Uterus (tissue), 3 donors: ENCODE measurements at regions not wholly inside any gene's neighbourhood (a gene's known extent, or its start where the extent isn't known, plus 50 kb on each side); places are given as distances from the start of the nearest gene placed in this dataset.

Experiments used
- DNase-seq, 2 donors: peaks; one replicate each; pipeline ENCODE4 v3.0.0-alpha.2; 2019 to 2020
- H3K27ac ChIP-seq, 2 donors: fragments of 200-600 bp; sonication (generic); 1 replicate in 1 of 2; 2 replicates in 1 of 2; pipeline ENCODE4 v1.5.1; 2016 to 2018
- H3K27me3 ChIP-seq, 2 donors: fragments of 200-600 bp; sonication (generic); one replicate each; pipeline ENCODE4 v1.5.1; 2018 to 2019; ENCODE audit warnings: control low read depth in 1 of 2
- H3K36me3 ChIP-seq, 2 donors: fragments of 200-600 bp; sonication (generic); one replicate each; pipeline ENCODE4 v1.5.1; 2019; ENCODE audit warnings: control low read depth in 1 of 2
- H3K4me1 ChIP-seq, 2 donors: fragments of 200-600 bp; sonication (generic); one replicate each; pipeline ENCODE4 v1.5.1; 2018 to 2019; ENCODE audit warnings: control low read depth in 1 of 2
- H3K4me3 ChIP-seq, 2 donors: fragments of 200-600 bp; sonication (generic); 1 replicate in 1 of 2; 2 replicates in 1 of 2; pipeline ENCODE4 v1.5.1; 2018 to 2019; ENCODE audit warnings: mild to moderate bottlenecking in 1 of 2
- H3K9me3 ChIP-seq, 2 donors: fragments of 200-600 bp; sonication (generic); one replicate each; pipeline ENCODE4 v1.5.1; 2019; ENCODE audit warnings: control low read depth in 1 of 2
- POLR2A ChIP-seq, 2 donors: fragments of 450-650 bp; IDR thresholded peaks; one replicate each; pipeline ENCODE4 v1.6.1; 2016; ENCODE audit warnings: antibody characterized with exemption in 2 of 2, mild to moderate bottlenecking in 1 of 2, moderate library complexity in 1 of 2
- intact Hi-C: fragments of 100-400 bp; cut with DNase I; formaldehyde crosslinking; loops from one replicate; pipeline ENCODE4 v1.15.1; 2023; ENCODE audit warnings: low total_unique reads
- TF ChIP-seq, protein P1 (sequence below), 4 experiments: fragments of 200-600 bp in 2 of 4; fragments of 450-650 bp in 2 of 4; sonication (generic) in 2 of 4; IDR thresholded peaks; one replicate each; pipeline ENCODE4 v1.5.1; 2016 to 2019; ENCODE audit warnings: antibody characterized with exemption in 4 of 4, mild to moderate bottlenecking in 2 of 4, moderate library complexity in 1 of 4
- donor health status: DM: yes; HTN: yes; CAD: no.

DNA sequence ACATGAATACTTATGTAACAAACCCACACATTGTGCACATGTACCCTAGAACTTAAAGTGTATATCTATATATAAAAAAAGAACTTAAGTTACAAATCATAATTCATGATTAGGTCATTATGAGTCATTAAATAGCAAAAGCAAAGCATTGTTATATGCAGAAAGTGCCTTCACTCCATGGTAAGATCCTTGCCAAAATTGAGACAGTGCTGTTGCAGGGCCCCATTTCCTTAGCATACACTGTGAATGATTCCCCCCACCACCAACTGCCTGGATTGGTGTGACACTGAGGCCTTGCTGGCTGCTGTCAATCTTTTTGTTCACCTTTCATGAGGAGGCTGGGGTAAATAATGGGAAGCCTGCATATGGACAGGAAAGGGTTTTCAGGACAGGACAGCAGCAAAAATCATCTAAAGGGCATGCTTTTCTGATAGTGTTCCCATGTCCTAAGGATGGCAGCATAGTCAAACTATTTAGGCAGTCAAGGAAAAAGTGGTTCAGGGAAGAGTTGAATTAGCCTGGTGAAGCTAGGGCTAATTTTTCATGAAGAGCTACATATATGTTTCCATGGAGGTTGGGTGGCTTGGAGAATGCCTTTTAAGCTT is 188.2 kb upstream of the ASCC3 start:
- no peaks in the 10 kb centered on the region for H3K27me3 ChIP-seq
- H3K27ac ChIP-seq = no peak overlapping the region
- TF ChIP-seq POLR2A (IDR thresholded peaks at IDR 0.05) = no peak
- TF ChIP-seq, protein P1, sequence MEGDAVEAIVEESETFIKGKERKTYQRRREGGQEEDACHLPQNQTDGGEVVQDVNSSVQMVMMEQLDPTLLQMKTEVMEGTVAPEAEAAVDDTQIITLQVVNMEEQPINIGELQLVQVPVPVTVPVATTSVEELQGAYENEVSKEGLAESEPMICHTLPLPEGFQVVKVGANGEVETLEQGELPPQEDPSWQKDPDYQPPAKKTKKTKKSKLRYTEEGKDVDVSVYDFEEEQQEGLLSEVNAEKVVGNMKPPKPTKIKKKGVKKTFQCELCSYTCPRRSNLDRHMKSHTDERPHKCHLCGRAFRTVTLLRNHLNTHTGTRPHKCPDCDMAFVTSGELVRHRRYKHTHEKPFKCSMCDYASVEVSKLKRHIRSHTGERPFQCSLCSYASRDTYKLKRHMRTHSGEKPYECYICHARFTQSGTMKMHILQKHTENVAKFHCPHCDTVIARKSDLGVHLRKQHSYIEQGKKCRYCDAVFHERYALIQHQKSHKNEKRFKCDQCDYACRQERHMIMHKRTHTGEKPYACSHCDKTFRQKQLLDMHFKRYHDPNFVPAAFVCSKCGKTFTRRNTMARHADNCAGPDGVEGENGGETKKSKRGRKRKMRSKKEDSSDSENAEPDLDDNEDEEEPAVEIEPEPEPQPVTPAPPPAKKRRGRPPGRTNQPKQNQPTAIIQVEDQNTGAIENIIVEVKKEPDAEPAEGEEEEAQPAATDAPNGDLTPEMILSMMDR (IDR thresholded peaks at IDR 0.05) = no peak
- DNase-seq = no peak
- H3K9me3 ChIP-seq = no peaks in the 10 kb centered on the region
- H3K4me3 ChIP-seq = no peak overlapping the region
- H3K36me3 ChIP-seq = no peaks in the 10 kb centered on the region
- H3K4me1 ChIP-seq = no peaks in the 10 kb centered on the region
- intact Hi-C loops = no loop called here

DNA sequence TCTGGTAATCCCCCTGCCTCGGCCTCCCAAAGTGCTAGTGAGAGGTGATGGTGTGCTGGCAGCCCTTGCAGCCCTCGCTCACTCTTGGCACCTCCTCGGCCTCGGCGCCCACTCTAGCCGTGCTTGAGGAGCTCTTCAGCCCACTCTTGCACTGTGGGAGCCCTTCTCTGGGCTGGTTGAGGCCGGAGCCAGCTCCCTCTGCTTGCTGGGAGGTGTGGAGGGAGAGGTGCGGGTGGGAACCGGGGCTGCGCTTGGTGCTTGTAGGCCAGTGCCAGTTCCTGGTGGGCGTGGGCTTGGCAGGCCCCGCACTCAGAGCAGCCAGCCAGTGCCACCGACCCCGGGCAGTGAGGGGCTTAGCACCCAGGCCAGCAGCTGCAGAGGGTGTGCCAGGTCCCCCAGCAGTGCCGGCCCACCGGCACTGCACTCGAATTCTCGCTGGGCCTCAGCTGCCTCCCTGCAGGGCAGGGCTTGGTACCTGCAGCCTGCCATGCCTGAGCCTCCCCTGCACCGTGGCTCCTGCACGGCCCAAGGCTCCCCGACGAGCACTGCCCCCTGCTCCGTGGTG is 189.0 kb upstream of the ASCC3 start:
- TF ChIP-seq, protein P1 (IDR thresholded peaks at IDR 0.05) = no peak
- TF ChIP-seq POLR2A (IDR thresholded peaks at IDR 0.05) = no peak
- Histone ChIP-seq H3K4me3 (no peak overlapping the region), H3K4me1 (no peaks in the 10 kb centered on the region), H3K36me3 (no peaks in the 10 kb centered on the region), H3K27me3 (no peaks in the 10 kb centered on the region), H3K9me3 (no peaks in the 10 kb centered on the region), H3K27ac (no peak overlapping the region)
- intact Hi-C loops = no loop called here
- no peak for DNase-seq

DNA sequence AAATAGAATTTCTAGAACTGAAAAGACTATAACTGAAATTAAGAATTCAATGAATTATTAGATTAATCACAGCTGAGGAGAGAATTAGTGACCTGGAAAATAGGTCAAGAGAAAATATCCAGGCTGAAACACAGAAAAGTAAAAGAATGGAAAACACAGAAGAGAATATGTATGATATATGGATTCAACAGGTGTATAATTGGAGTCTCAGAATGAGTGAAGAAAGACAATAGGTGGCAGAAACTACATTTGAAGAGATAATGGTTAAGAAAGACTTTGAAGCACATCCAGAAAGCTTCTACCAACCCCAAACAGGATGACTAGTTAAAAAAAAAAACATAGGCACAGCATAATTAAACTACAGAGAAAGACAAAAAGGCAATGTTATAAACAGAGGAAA is 196.2 kb upstream of the ASCC3 start:
- Histone ChIP-seq H3K4me3 (no peak overlapping the region), H3K27me3 (no peaks in the 10 kb centered on the region), H3K27ac (no peak overlapping the region), H3K4me1 (no peaks in the 10 kb centered on the region), H3K9me3 (no peaks in the 10 kb centered on the region), H3K36me3 (no peaks in the 10 kb centered on the region)
- DNase-seq = no peak
- intact Hi-C loops = no loop called here
- no peak for TF ChIP-seq POLR2A (IDR thresholded peaks at IDR 0.05)

DNA sequence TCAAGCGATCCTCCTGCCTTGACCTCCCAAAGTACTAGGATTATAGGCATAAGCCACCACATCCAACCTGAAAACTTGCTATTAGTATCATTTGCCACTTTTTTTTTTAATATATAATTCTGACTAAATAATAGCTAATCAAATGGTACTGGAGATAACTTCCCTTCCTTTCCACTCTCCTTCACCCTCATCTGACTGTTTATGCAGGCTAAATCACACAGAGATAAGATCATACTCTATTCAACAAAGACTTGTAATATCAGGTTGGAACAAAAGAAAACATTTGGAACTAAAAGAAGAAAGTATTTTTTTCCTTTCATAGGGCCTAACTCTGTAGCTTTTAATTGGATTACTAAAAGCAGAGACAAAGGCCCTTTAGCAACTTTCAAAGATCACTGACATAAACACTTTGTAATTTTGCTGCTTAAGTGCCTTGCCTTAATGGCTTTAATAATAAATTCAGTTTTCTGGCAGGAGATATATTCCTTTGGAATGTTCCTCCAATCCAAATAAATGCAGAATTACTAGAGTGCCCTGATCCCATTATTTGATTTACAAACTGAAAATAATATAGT is 198.7 kb upstream of the ASCC3 start:
- Histone ChIP-seq H3K9me3 (no peaks in the 10 kb centered on the region), H3K4me3 (no peak overlapping the region), H3K27ac (no peak overlapping the region), H3K27me3 (no peaks in the 10 kb centered on the region), H3K4me1 (no peaks in the 10 kb centered on the region), H3K36me3 (no peaks in the 10 kb centered on the region)
- TF ChIP-seq, protein P1 (IDR thresholded peaks at IDR 0.05) = no peak
- no peak for TF ChIP-seq POLR2A (IDR thresholded peaks at IDR 0.05)
- intact Hi-C loops = no loop called here
- no peak for DNase-seq

DNA sequence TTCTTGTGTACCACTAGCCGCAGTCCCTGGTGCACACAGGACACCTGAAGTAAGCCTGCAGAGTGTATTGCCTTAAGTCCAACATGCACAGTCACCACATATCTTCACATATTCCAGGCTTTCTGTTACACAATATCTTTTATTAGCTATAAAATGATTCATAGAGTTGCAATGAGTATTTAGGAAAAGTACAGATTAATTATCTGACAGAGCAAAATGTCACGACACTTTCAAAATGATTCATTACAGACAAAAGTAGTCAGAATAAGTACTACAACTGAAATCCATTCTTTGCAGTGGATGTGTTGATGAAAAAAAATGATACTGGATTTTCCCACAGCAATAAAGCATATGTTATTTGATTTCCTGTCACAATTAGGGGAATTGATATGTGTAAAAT is 199.5 kb upstream of the ASCC3 start:
- H3K27ac ChIP-seq = no peak overlapping the region
- intact Hi-C loops = no loop called here
- no peak for DNase-seq
- H3K4me1 ChIP-seq = no peaks in the 10 kb centered on the region
- no peak overlapping the region for H3K4me3 ChIP-seq
- H3K36me3 ChIP-seq = no peaks in the 10 kb centered on the region
- no peaks in the 10 kb centered on the region for H3K27me3 ChIP-seq
- TF ChIP-seq, protein P1 (IDR thresholded peaks at IDR 0.05) = no peak
- no peak for TF ChIP-seq POLR2A (IDR thresholded peaks at IDR 0.05)
- H3K9me3 ChIP-seq = no peaks in the 10 kb centered on the region
